GM12892 (cell line): ENCODE measurements at regions not wholly inside any gene's neighbourhood (a gene's known extent, or its start where the extent isn't known, plus 50 kb on each side); places are given as distances from the start of the nearest gene placed in this dataset.

ENCODE experiments used
- DNase-seq: peaks from one replicate; pipeline ENCODE4 v3.0.0; 2011; ENCODE audit not compliant: insufficient read length
- FAIRE-seq: peaks from 2 replicates; lab custom pipeline; 2011; peaks lifted over from hg19 to GRCh38; lab: Jason Lieb, UNC
- POLR2A ChIP-seq: IDR thresholded peaks from 2 replicates; pipeline ENCODE4 v1.6.1; 2011; ENCODE audit warnings: low read depth, low read length, control low read depth
- POLR2AphosphoS5 ChIP-seq: IDR thresholded peaks from 2 replicates; pipeline ENCODE4 v1.6.1; 2011; ENCODE audit warnings: low read depth, low read length, control low read depth
- TAF1 ChIP-seq: IDR thresholded peaks from 2 replicates; pipeline ENCODE4 v1.6.1; 2011; ENCODE audit warnings: low read depth, mild to moderate bottlenecking, control low read depth, low read length, borderline replicate concordance

DNA sequence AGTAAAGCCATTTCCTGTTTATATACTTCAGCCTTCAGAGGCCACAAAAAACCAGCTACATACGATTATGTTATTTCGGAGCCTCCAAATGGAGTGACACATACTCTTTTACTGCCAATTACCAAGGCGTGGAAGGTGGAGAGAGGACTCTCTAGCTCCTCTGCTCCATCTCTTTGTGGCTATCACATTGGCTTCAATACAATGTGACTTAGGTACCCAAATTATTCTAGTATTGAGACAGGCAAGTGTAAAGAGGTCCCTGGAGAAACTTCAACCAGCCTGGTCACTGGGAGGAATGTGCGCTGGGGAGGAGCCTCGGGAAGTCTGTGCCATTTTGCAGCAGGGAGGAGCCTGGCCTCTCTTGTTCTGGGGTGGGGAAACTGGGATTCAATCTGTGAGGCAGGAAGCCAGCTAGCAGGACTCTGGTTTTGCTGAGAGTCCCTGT, 85.8 kb upstream of the TAS2R1 start:
- FAIRE-seq, result no peak
- no peak for DNase-seq
- no peak for TF ChIP-seq POLR2AphosphoS5
- no peak for TF ChIP-seq TAF1
- TF ChIP-seq POLR2A, result no peak

DNA sequence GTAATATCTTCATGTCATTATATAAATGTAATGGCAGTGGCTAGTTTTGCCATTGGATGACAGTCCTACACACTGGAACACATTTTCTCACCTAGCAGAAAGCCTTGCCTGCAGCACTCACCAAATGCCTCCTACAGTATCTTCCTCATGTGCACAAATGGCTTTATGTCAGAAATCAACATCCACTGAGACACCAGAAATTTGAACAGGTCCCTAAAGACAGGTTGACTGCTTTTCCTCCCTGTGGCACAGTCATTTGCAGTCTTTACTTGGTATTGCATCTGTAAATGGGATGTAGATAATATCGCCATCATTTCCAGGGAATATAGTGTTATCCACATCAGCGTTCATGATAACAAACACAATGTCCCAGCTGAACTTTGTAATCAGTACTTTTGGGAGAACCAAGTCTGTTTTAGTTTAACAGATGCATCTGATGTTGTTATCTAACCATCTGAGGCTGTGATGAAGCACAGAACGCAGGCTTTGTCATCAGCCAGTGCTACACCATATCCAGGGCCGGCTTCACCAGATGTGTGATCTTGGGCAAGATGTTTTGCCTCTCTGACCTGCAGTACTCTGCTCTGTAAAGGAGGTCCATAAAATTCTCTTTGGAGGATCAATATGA, 83.9 kb upstream of the TAS2R1 start:
- DNase-seq (no peak), FAIRE-seq (no peak)
- no peak for TF ChIP-seq POLR2A
- no peak for TF ChIP-seq TAF1
- TF ChIP-seq POLR2AphosphoS5, result no peak

DNA sequence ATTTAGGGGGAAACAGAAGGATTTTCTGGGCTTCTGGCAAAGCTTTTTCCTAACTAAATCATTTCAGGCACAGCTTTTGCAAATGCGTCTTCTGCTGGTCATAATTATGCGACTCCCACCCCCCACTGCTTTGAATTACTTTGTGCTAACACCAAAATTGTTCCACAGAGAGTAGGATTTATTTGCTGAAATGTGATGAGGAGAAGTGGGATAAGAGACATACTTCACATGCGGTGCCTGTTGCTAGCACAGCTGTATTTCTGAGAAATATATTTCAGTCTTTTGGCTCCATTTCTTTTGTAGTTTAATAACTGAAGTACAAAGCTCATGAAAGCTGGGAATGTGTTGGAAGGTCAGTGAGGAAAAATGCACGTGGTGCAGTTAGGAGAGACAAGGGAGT, 83.2 kb upstream of the TAS2R1 start:
- TF ChIP-seq POLR2AphosphoS5 (no peak), POLR2A (no peak), TAF1 (no peak)
- DNase-seq, result no peak
- no peak for FAIRE-seq

DNA sequence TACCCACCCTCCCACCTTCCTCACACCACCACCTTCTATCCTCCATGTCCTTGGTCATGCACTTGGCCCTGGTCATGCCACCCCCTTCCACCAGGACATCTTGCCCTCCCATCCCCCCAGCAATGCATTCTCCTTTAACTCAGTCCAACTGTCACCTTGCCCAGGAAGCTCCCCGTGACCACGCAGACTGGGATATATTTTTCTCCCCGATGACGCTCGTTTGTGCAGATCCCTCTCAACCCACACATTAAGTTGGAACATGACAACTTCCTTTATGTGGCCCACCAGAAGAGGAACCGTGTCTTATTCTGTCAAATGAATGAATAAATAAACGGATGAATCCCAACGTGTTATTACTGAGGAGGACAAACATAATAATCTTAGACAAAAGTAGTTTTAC, 82.8 kb upstream of the TAS2R1 start:
- TF ChIP-seq POLR2AphosphoS5 (no peak), TAF1 (no peak), POLR2A (no peak)
- DNase-seq (no peak), FAIRE-seq (no peak)

DNA sequence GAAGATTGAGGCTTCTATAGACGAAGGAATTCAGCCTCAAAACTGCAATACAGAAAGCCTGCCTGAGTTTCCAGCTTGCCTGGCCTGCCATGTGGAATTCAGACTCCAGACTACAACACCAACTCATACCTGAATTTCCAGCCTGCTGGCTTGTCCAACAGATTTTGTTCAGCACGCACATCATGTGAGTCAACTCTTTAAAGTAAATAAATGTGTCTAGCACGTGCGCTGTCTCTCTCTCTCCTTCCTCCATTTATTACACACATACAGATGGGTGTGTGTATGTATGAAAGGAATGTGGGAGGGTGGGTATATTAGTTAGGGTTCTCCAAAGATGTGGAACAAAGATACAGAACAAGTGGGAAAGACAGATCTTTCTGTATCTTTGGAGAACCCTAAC, 82.4 kb upstream of the TAS2R1 start:
- DNase-seq (no peak), FAIRE-seq (no peak)
- TF ChIP-seq POLR2AphosphoS5 (no peak), TAF1 (no peak), POLR2A (no peak)

DNA sequence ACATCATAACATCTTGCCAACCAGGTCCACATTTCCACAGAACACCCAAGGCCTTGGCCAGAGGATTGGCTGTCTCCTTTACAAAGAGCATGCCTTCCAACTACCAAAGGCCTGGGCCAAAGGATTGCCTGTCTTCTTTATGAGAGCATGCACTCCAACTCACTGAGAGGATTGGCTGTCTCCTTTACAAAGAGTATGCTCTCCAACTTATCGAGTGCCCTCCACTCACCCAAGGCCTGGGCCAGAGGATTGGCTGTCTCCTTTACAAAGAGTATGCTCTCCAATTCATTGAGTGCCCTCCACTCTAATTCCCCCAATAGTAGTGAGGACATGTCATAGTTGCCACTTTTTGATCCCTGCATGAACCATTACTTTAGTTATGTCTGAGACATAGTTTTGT, 79.9 kb upstream of the TAS2R1 start:
- FAIRE-seq (no peak), DNase-seq (no peak)
- no peak for TF ChIP-seq POLR2A
- no peak for TF ChIP-seq POLR2AphosphoS5
- no peak for TF ChIP-seq TAF1

DNA sequence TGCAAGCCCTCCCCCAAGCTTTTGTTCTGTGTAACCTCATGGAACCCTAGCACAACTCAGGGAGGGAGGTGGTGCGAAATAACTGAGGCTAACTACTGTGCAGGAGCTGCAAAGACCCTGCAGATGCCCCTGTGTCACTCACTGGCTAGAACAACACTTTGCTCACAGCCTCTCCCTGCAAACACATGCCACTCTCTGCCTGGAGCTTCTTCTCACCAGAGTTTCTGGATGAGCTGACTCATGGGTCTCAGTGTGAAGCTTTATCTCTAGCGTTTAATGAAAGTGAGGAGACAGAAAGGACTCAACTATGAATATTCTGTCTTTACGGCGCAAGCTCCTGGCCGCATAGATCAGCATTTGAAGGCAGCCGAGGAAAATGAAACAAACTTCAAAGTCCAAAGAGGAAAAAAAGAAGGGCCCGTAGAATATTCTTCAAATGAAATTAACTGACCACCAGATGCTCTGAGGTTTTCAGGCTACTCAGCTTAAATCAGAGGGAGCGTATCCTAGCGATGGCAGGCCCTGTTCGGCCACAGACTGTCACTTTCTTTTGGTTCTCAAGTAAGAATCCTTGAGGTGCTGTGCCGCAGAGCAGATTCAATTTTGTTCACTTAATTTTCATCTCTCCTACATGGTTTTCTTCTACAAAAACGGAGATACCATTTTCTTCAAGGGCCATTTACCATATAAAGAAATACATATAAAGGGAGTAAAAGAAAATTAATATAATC, 77.7 kb upstream of the TAS2R1 start:
- FAIRE-seq (no peak), DNase-seq (no peak)
- no peak for TF ChIP-seq TAF1
- TF ChIP-seq POLR2A, result no peak
- TF ChIP-seq POLR2AphosphoS5, result no peak

DNA sequence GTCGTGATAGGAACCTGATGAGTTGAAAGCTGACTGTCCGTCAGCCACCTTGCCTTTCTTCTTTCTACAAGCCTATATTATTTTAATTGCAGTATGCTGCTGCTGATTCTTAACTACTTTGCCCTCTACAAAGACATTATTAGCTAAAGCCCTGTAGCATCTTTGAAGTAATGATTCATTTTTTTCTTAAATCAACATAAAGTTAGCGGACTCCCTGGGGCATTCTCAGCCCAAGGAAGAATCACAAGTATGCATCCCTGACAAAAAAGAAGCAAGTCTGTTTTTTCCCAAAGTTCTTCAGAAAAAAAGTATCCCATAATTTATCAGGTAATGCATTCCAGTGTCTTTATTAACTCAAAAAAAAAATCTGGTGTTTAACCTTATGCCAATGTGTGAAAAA, 69.5 kb upstream of the TAS2R1 start:
- DNase-seq (no peak), FAIRE-seq (no peak)
- TF ChIP-seq POLR2AphosphoS5 (no peak), POLR2A (no peak), TAF1 (no peak)

DNA sequence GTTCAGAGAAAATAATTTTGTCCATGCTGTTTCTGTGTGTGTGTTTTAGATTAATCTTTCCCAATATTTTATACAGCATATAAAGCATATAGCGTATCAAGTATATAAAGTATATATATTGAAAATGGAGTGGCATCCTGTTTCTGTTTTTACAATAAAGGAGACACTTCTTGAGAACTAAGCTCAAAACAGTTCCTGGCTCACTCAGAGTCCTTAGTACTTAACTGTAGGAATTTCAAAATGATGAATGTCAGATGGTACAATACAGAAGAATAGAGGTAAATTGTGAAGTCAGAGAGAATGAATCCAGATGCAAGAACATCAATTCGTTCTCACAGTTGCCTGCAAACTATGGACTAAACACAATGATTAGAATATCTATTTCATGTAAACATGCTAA, 68.7 kb upstream of the TAS2R1 start:
- FAIRE-seq, result no peak
- no peak for TF ChIP-seq POLR2A
- no peak for TF ChIP-seq POLR2AphosphoS5
- TF ChIP-seq TAF1, result no peak

DNA sequence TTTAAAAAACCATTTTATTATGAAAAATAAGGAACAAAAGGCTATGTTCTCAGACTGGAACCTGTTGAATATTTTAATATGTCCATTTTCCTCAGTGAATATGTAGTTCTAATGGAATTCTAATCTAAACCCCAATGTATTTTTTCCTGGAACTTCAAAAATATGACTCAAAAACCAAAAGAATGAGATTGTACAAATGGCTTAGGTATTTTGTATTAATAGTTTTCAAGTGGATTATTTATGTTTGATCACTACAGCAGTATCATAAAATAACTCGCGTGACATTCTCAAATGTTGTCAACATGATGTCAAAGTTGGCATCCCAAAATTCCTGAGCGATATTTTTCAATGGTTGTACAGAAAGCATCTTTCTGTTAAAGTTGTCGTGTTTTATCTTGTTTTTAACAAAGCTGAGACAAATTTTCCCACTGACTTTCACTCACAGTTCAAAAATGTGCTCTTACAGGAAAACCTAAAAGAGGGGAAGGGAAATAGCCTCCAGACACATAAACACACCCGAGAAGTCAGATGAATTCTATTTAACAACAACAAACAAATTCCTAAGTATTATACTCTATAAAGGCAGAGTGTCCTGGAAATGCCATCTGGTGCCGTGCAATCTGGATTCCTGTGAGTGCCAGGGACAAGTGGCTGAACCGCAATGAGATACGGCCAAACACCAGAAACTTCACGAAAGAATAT, 68.1 kb upstream of the TAS2R1 start:
- FAIRE-seq, result no peak
- TF ChIP-seq POLR2AphosphoS5 (no peak), POLR2A (no peak)
- DNase-seq, result no peak

More for the DNA sequence above, 68.7 kb upstream of the TAS2R1 start:
- no peak for DNase-seq

DNA sequence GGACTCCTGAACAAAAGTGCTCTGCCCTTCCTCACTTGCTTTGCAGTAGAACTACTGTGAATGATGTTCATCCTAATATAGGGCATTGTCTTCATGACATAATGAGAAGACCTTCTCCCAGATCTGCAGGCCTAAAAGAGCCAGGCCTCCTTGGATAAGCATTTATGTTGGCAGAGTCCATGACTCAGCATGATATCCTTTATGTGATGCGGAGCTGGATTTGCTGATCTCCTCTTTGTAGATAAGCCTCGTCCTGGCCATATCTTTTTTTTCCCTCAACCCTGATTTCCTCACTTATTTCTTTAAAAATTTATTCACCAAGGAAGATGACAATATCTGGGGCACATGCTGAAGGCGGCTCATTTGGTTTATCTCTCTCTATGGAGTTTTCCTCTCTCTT, 62.4 kb upstream of the TAS2R1 start:
- no peak for FAIRE-seq
- no peak for DNase-seq
- TF ChIP-seq POLR2A, result no peak
- no peak for TF ChIP-seq TAF1
- TF ChIP-seq POLR2AphosphoS5, result no peak

DNA sequence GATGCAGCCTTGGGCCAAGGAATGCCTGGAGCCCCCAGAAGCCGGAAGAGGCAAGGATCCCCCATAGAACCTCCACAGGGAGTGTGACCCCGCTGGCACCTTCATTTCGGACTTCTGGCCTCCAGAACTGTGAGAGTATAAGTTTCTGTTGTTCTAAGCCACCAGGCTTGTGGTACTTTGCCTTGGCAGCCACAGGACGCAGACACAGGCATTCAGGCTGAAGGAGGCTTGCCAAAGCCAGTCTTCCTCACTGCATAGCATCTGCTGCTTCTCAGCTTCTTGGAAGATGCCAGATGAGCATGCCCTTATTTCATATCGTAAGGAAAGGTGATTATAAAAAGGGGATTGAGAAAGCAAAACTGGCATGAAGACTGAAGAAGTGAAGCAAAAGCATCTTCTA, 61.1 kb upstream of the TAS2R1 start:
- DNase-seq, result no peak
- no peak for FAIRE-seq
- TF ChIP-seq TAF1 (no peak), POLR2A (no peak), POLR2AphosphoS5 (no peak)
